Erythroblast (primary cell): ENCODE measurements at regions not wholly inside any gene's neighbourhood (a gene's known extent, or its start where the extent isn't known, plus 50 kb on each side); places are given as distances from the start of the nearest gene placed in this dataset.

Source experiments
- GATA1 ChIP-seq: IDR thresholded peaks from 2 replicates; pipeline ENCODE4 v1.6.1; 2011; ENCODE audit warnings: low read depth, mild to moderate bottlenecking, control low read depth, low read length, moderate library complexity
- POLR2A ChIP-seq: IDR thresholded peaks from 2 replicates; pipeline ENCODE4 v1.6.1; 2011; ENCODE audit warnings: mild to moderate bottlenecking, low read length

DNA sequence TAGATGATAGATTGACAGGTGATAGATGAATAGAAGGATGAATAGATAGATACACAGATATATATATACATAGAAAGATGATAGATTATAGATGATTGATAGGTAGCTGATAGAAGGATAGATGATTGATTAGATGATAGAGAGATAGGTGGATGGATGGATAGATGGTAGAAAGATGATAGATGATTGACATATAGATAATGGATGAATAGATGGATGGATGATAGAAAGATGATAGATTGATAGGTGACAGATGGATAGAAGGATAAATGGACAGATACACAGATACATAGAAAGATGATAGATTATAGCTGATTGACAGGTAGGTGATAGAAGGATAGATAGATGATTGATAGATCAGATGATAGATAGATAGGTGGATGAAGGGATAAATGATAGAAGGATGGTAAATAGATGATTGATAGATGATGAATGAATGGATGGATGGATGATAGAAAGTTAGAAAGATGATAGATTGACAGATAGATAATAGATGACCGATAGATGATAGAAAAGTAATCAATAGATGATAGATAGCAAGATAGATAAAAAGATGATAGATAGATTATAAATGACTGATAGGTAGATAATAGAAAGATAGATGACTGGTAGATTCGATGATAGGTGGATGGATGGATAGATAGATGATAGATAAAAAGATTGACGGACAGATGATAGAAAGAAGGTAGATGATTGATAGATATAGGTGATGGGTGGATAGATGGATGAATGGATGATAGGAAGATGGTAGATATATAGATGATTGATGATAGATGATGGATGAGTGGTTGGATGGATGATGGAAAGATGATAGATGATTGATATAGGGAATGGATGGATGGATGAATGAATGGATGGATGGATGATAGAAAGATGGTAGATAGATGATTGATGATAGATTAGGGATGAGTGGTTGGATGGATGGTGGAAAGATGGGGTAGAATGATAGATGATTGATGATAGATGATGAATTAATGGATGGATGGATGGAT lies 80.4 kb downstream of the MICALL2 start:
- TF ChIP-seq GATA1 (no peak), POLR2A (no peak)
